AG09309 (cell line): ENCODE measurements at regions not wholly inside any gene's neighbourhood (a gene's known extent, or its start where the extent isn't known, plus 50 kb on each side); places are given as distances from the start of the nearest gene placed in this dataset.

ENCODE experiments used
- DNase-seq: peaks from one replicate; pipeline ENCODE4 v3.0.0-alpha.2; 2010; ENCODE audit warnings: low read depth
- H3K4me3 ChIP-seq: 2 replicates; pipeline ENCODE4 v1.5.1; 2011; ENCODE audit warnings: mild to moderate bottlenecking, low read depth, low read length, moderate library complexity; ENCODE audit not compliant: control insufficient read depth
- TF ChIP-seq, protein P1 (sequence below): IDR thresholded peaks from 2 replicates; pipeline ENCODE4 v1.5.1; 2011; ENCODE audit warnings: mild to moderate bottlenecking, low read depth, low read length, inconsistent platforms; ENCODE audit not compliant: insufficient read depth, control insufficient read depth; ENCODE audit errors: missing control alignments

GRCh38 chr2:6664332-6665061 lies 201.2 kb downstream of the CMPK2 start:
- TF ChIP-seq, protein P1, sequence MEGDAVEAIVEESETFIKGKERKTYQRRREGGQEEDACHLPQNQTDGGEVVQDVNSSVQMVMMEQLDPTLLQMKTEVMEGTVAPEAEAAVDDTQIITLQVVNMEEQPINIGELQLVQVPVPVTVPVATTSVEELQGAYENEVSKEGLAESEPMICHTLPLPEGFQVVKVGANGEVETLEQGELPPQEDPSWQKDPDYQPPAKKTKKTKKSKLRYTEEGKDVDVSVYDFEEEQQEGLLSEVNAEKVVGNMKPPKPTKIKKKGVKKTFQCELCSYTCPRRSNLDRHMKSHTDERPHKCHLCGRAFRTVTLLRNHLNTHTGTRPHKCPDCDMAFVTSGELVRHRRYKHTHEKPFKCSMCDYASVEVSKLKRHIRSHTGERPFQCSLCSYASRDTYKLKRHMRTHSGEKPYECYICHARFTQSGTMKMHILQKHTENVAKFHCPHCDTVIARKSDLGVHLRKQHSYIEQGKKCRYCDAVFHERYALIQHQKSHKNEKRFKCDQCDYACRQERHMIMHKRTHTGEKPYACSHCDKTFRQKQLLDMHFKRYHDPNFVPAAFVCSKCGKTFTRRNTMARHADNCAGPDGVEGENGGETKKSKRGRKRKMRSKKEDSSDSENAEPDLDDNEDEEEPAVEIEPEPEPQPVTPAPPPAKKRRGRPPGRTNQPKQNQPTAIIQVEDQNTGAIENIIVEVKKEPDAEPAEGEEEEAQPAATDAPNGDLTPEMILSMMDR, result no peak
- no peak for DNase-seq
- H3K4me3 ChIP-seq, result no peak overlapping the region

DNA sequence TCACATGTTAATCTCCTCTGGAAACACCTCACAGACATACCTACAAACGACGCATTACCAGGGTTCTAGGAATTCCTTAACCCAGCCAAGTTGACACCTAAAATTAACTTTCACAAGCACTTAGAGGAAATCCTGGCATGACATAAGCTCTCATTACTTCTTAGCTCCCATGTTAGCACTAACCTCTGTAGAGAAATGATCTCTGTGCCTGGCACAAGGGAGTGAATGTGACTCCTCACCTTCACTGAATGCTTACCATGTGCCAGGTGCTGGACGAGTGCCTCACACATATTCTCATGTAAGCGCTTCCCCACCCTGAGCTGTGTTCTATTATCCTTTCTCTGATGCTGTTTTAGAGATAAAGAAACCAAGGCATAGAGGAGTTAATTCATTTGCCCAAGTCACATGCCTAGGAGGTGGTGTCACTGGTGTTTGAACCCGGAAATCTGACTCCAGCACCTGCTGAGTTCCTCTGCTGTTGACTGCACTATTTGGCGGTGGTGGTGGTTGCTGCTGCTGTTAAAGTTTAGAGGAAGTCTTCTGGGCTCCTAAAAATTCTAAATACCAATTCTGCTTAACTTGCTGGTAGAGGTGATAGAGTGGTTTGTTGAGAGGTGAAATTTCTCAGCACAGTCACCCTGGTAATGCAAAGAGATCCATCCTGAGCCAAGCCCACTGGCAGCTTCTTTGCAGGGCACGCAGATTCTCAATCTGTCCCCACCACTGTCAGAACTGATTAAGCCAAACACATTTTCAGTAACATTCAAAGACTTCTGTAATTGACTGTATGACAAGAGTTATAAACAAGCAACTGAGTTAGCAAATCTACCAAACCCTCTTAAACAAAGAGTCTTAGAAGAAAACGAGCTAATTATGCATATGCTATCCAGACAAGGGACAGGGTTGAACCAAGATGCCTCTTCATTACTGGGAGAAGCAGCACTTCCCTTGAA lies 200.3 kb downstream of the CMPK2 start:
- TF ChIP-seq, protein P1, result no peak
- DNase-seq, result no peak
- H3K4me3 ChIP-seq, result no peak overlapping the region

GRCh38 chr2:6667326-6667725 lies 198.4 kb downstream of the CMPK2 start:
- H3K4me3 ChIP-seq, result no peak overlapping the region
- DNase-seq, result no peak
- TF ChIP-seq, protein P1, result no peak

DNA sequence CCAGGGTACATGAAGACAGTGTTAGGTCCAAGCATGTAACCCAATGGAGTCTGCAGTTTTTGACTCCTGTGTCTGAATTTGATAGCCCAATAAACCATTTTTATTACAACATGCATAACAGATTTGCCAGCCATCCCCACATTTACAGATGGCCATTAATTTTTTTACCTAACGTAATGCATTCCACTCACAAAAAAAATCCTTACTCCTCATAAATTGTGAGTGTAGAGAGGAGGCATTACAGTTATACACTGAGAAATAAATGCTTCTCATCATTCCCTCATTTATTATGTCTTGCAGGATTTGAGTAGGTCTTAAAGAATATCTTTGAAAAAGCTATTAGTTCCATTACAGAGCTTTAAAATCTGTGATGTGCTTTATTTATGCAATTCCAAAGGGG lies 193.8 kb downstream of the CMPK2 start:
- TF ChIP-seq, protein P1, result no peak
- no peak for DNase-seq

GRCh38 chr2:6674381-6674780 lies 191.3 kb downstream of the CMPK2 start:
- no peak overlapping the region for H3K4me3 ChIP-seq
- TF ChIP-seq, protein P1, result no peak
- no peak for DNase-seq

More for the DNA sequence above, 193.8 kb downstream of the CMPK2 start:
- no peak overlapping the region for H3K4me3 ChIP-seq

- DNase-seq, result no peak
- TF ChIP-seq, protein P1, result no peak
Measured at GRCh38 chr2:6675791-6676190, 189.9 kb downstream of the CMPK2 start.

More at GRCh38 chr2:6675791-6676190, 189.9 kb downstream of the CMPK2 start:
- H3K4me3 ChIP-seq, result no peak overlapping the region
